WTC11 (cell line): ENCODE measurements at regions not wholly inside any gene's neighbourhood (a gene's known extent, or its start where the extent isn't known, plus 50 kb on each side); places are given as distances from the start of the nearest gene placed in this dataset.

Source experiments
- ATAC-seq: fragments of 200-7000 bp; cut with Tn5 transposase; 2 replicates; pipeline ENCODE4 v1.10.0; 2021; ENCODE audit warnings: mild to moderate bottlenecking, moderate library complexity
- CTCF ChIA-PET: fragments of 300-600 bp; sonication (Branson Sonifier 250); formaldehyde crosslinking; loops from one replicate; lab custom pipeline; 2021; ENCODE audit warnings: antibody characterized with exemption; lab: Charles Lee
- POLR2A ChIA-PET: fragments of 350-600 bp; sonication (Branson Sonifier 250); formaldehyde crosslinking; loops from one replicate; lab custom pipeline; 2021; ENCODE audit warnings: antibody characterized with exemption; lab: Charles Lee
- DNase-seq: peaks from one replicate; pipeline ENCODE4 v3.0.0; 2021; ENCODE audit warnings: low spot score
- H3K27ac Mint-ChIP-seq: 2 replicates; pipeline ENCODE4 v1.8.0; 2021; ENCODE audit warnings: mixed read lengths
- H3K27me3 Mint-ChIP-seq: 2 replicates; pipeline ENCODE4 v1.8.0; 2021; ENCODE audit warnings: low read depth, mild to moderate bottlenecking, moderate library complexity, mixed read lengths
- H3K36me3 Mint-ChIP-seq: 2 replicates; pipeline ENCODE4 v1.8.0; 2021; ENCODE audit warnings: mixed read lengths
- H3K4me1 Mint-ChIP-seq: 2 replicates; pipeline ENCODE4 v1.8.0; 2022; ENCODE audit warnings: mixed read lengths
- H3K4me3 Mint-ChIP-seq: 2 replicates; pipeline ENCODE4 v1.8.0; 2021; ENCODE audit warnings: mild to moderate bottlenecking, moderate library complexity, mixed read lengths
- H3K9me3 Mint-ChIP-seq: 2 replicates; pipeline ENCODE4 v1.8.0; 2021; ENCODE audit warnings: mixed read lengths
- CREM ChIP-seq: sonication (generic); formaldehyde crosslinking; IDR thresholded peaks from 2 replicates; pipeline ENCODE4 v1.8.1; 2022; ENCODE audit warnings: mild to moderate bottlenecking, missing genetic modification reagents, moderate library complexity
- ELF4 ChIP-seq: sonication (generic); formaldehyde crosslinking; IDR thresholded peaks from 2 replicates; pipeline ENCODE4 v1.8.1; 2022; ENCODE audit warnings: low read depth, mild to moderate bottlenecking, moderate library complexity, missing genetic modification reagents
- ESRRA ChIP-seq: sonication (generic); formaldehyde crosslinking; IDR thresholded peaks from 2 replicates; pipeline ENCODE4 v1.8.1; 2022; ENCODE audit warnings: mild to moderate bottlenecking, missing genetic modification reagents, borderline replicate concordance
- GRHL2 ChIP-seq: fragments of 250-450 bp; sonication (Bioruptor Pico); IDR thresholded peaks from 2 replicates; pipeline ENCODE4 v1.8.0; 2022; ENCODE audit warnings: mild to moderate bottlenecking, moderate library complexity; ENCODE audit not compliant: insufficient replicate concordance, severe bottlenecking
- JUN ChIP-seq: sonication (generic); formaldehyde crosslinking; IDR thresholded peaks from 2 replicates; pipeline ENCODE4 v1.8.0; 2023; ENCODE audit warnings: mild to moderate bottlenecking, missing genetic modification reagents
- NFATC4 ChIP-seq: fragments of 250-450 bp; sonication (Bioruptor Pico); IDR thresholded peaks from 2 replicates; pipeline ENCODE4 v1.9.0; 2021; ENCODE audit warnings: mild to moderate bottlenecking
- NFE2L1 ChIP-seq: sonication (generic); formaldehyde crosslinking; IDR thresholded peaks from 2 replicates; pipeline ENCODE4 v1.8.1; 2023; ENCODE audit warnings: missing genetic modification reagents
- NFYB ChIP-seq: sonication (generic); formaldehyde crosslinking; conservative IDR thresholded peaks from 2 replicates; pipeline ENCODE4 v1.8.0; 2022; ENCODE audit warnings: low read depth, missing genetic modification reagents
- NR3C1 ChIP-seq: sonication (generic); formaldehyde crosslinking; conservative IDR thresholded peaks from 2 replicates; pipeline ENCODE4 v1.8.1; 2023; ENCODE audit warnings: low read depth, mild to moderate bottlenecking, missing genetic modification reagents
- SMAD4 ChIP-seq: sonication (generic); formaldehyde crosslinking; IDR thresholded peaks from 2 replicates; pipeline ENCODE4 v1.8.0; 2022; ENCODE audit warnings: mild to moderate bottlenecking, missing genetic modification reagents
- ZNF416 ChIP-seq: fragments of 250-450 bp; sonication (Bioruptor Pico); IDR thresholded peaks from 2 replicates; pipeline ENCODE4 v1.9.0; 2021; ENCODE audit warnings: mild to moderate bottlenecking, inconsistent platforms
- ZSCAN18 ChIP-seq: fragments of 250-450 bp; sonication (Bioruptor Pico); IDR thresholded peaks from 2 replicates; pipeline ENCODE4 v2.1.2; 2022; ENCODE audit warnings: mild to moderate bottlenecking, moderate library complexity
- TF ChIP-seq, protein P1 (sequence below): sonication (generic); formaldehyde crosslinking; conservative IDR thresholded peaks from 2 replicates; pipeline ENCODE4 v1.8.1; 2022; ENCODE audit warnings: mild to moderate bottlenecking, missing genetic modification reagents
- TF ChIP-seq, protein P2 (sequence below): sonication (generic); formaldehyde crosslinking; conservative IDR thresholded peaks from 2 replicates; pipeline ENCODE4 v1.8.1; 2023; ENCODE audit warnings: mild to moderate bottlenecking, low read depth, missing genetic modification reagents, moderate library complexity
- TF ChIP-seq, protein P3 (sequence below): sonication (generic); formaldehyde crosslinking; IDR thresholded peaks from 2 replicates; pipeline ENCODE4 v1.8.1; 2023; ENCODE audit warnings: mild to moderate bottlenecking, moderate library complexity, missing genetic modification reagents
- TF ChIP-seq, protein P4 (sequence below): fragments of 200-600 bp; IDR thresholded peaks from 2 replicates; pipeline ENCODE4 v1.8.0; 2022; ENCODE audit warnings: antibody characterized with exemption
- TF ChIP-seq, protein P5 (sequence below): sonication (generic); formaldehyde crosslinking; IDR thresholded peaks from 2 replicates; pipeline ENCODE4 v1.8.0; 2022; ENCODE audit warnings: mild to moderate bottlenecking, missing genetic modification reagents
- TF ChIP-seq, protein P6 (sequence below): sonication (generic); formaldehyde crosslinking; IDR thresholded peaks from 2 replicates; pipeline ENCODE4 v1.8.0; 2023; ENCODE audit warnings: mild to moderate bottlenecking, missing genetic modification reagents
- TF ChIP-seq, protein P7 (sequence below): fragments of 250-450 bp; sonication (Bioruptor Pico); conservative IDR thresholded peaks from 2 replicates; pipeline ENCODE4 v1.9.0; 2021; ENCODE audit warnings: mild to moderate bottlenecking

DNA sequence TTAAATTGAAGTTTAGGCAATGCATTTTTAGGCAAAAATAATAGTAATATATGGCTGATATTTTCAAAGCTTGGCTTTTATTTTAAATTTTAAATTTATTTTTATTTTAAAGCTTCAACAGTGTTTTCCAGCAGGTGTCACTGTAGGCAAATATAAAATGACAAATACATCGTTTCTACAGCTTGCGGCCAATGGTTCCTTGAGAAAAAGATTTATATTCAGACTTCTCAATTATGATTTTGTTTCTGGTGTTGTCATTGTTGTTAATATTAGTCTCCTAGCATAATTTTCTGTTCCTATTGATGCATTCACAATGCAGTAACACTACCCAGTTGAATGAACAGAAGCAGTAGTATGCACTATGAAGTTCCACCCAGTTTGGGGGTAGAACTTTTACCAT is 220.7 kb upstream of the DNAJC19 start:
- no peak for TF ChIP-seq NFATC4 (CRISPR knock-in tag)
- Mint-ChIP-seq H3K27ac (no peak overlapping the region), H3K4me1 (no peaks in the 10 kb centered on the region), H3K4me3 (no peak overlapping the region), H3K36me3 (no peaks in the 10 kb centered on the region), H3K27me3 (no peaks in the 10 kb centered on the region), H3K9me3 (peaks cover 4% of the 10 kb centered on the region; the same call in 1 of the 2 replicates)
- DNase-seq (no peak), ATAC-seq (no peak)
- ChIA-PET CTCF (interaction anchor here (0.9 to 2.8 kb wide), 17 partner anchors 12 to 1473 kb away, joined by 3 to 35 read pairs (median 4); partner anchors contain the start of gene CCDC39), POLR2A (interaction anchor here (0.6 kb wide), 1 partner anchor 601 kb away, joined by 3 read pairs; no protein-coding TSS in a partner anchor)

- no peak overlapping the region for H3K4me3 Mint-ChIP-seq
- ChIA-PET POLR2A (no interaction called here), CTCF (no interaction called here)
- H3K27ac Mint-ChIP-seq, result no peak overlapping the region
- ATAC-seq, result no peak
- no peaks in the 10 kb centered on the region for H3K4me1 Mint-ChIP-seq
- H3K9me3 Mint-ChIP-seq, result no peaks in the 10 kb centered on the region; the same call in 1 of the 2 replicates
- no peak for DNase-seq
- H3K27me3 Mint-ChIP-seq, result no peaks in the 10 kb centered on the region
- no peaks in the 10 kb centered on the region for H3K36me3 Mint-ChIP-seq
- TF ChIP-seq, protein P1, sequence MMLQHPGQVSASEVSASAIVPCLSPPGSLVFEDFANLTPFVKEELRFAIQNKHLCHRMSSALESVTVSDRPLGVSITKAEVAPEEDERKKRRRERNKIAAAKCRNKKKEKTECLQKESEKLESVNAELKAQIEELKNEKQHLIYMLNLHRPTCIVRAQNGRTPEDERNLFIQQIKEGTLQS, result no peak
- no peak for TF ChIP-seq GRHL2 (CRISPR knock-in tag)
- TF ChIP-seq, protein P2, sequence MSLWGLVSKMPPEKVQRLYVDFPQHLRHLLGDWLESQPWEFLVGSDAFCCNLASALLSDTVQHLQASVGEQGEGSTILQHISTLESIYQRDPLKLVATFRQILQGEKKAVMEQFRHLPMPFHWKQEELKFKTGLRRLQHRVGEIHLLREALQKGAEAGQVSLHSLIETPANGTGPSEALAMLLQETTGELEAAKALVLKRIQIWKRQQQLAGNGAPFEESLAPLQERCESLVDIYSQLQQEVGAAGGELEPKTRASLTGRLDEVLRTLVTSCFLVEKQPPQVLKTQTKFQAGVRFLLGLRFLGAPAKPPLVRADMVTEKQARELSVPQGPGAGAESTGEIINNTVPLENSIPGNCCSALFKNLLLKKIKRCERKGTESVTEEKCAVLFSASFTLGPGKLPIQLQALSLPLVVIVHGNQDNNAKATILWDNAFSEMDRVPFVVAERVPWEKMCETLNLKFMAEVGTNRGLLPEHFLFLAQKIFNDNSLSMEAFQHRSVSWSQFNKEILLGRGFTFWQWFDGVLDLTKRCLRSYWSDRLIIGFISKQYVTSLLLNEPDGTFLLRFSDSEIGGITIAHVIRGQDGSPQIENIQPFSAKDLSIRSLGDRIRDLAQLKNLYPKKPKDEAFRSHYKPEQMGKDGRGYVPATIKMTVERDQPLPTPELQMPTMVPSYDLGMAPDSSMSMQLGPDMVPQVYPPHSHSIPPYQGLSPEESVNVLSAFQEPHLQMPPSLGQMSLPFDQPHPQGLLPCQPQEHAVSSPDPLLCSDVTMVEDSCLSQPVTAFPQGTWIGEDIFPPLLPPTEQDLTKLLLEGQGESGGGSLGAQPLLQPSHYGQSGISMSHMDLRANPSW (CRISPR knock-in tag), result no peak
- TF ChIP-seq, protein P3, sequence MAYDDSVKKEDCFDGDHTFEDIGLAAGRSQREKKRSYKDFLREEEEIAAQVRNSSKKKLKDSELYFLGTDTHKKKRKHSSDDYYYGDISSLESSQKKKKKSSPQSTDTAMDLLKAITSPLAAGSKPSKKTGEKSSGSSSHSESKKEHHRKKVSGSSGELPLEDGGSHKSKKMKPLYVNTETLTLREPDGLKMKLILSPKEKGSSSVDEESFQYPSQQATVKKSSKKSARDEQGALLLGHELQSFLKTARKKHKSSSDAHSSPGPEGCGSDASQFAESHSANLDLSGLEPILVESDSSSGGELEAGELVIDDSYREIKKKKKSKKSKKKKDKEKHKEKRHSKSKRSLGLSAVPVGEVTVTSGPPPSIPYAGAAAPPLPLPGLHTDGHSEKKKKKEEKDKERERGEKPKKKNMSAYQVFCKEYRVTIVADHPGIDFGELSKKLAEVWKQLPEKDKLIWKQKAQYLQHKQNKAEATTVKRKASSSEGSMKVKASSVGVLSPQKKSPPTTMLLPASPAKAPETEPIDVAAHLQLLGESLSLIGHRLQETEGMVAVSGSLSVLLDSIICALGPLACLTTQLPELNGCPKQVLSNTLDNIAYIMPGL, result no peak
- TF ChIP-seq SMAD4, result no peak
- TF ChIP-seq JUN (CRISPR knock-in tag), result no peak
- TF ChIP-seq NR3C1, result no peak
- TF ChIP-seq, protein P4, sequence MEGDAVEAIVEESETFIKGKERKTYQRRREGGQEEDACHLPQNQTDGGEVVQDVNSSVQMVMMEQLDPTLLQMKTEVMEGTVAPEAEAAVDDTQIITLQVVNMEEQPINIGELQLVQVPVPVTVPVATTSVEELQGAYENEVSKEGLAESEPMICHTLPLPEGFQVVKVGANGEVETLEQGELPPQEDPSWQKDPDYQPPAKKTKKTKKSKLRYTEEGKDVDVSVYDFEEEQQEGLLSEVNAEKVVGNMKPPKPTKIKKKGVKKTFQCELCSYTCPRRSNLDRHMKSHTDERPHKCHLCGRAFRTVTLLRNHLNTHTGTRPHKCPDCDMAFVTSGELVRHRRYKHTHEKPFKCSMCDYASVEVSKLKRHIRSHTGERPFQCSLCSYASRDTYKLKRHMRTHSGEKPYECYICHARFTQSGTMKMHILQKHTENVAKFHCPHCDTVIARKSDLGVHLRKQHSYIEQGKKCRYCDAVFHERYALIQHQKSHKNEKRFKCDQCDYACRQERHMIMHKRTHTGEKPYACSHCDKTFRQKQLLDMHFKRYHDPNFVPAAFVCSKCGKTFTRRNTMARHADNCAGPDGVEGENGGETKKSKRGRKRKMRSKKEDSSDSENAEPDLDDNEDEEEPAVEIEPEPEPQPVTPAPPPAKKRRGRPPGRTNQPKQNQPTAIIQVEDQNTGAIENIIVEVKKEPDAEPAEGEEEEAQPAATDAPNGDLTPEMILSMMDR, result no peak
- TF ChIP-seq, protein P5, sequence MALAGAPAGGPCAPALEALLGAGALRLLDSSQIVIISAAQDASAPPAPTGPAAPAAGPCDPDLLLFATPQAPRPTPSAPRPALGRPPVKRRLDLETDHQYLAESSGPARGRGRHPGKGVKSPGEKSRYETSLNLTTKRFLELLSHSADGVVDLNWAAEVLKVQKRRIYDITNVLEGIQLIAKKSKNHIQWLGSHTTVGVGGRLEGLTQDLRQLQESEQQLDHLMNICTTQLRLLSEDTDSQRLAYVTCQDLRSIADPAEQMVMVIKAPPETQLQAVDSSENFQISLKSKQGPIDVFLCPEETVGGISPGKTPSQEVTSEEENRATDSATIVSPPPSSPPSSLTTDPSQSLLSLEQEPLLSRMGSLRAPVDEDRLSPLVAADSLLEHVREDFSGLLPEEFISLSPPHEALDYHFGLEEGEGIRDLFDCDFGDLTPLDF (CRISPR knock-in tag), result no peak
- no peak for TF ChIP-seq NFE2L1 (CRISPR knock-in tag)
- no peak for TF ChIP-seq CREM (CRISPR knock-in tag)
- TF ChIP-seq, protein P6, sequence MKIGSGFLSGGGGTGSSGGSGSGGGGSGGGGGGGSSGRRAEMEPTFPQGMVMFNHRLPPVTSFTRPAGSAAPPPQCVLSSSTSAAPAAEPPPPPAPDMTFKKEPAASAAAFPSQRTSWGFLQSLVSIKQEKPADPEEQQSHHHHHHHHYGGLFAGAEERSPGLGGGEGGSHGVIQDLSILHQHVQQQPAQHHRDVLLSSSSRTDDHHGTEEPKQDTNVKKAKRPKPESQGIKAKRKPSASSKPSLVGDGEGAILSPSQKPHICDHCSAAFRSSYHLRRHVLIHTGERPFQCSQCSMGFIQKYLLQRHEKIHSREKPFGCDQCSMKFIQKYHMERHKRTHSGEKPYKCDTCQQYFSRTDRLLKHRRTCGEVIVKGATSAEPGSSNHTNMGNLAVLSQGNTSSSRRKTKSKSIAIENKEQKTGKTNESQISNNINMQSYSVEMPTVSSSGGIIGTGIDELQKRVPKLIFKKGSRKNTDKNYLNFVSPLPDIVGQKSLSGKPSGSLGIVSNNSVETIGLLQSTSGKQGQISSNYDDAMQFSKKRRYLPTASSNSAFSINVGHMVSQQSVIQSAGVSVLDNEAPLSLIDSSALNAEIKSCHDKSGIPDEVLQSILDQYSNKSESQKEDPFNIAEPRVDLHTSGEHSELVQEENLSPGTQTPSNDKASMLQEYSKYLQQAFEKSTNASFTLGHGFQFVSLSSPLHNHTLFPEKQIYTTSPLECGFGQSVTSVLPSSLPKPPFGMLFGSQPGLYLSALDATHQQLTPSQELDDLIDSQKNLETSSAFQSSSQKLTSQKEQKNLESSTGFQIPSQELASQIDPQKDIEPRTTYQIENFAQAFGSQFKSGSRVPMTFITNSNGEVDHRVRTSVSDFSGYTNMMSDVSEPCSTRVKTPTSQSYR (CRISPR knock-in tag), result no peak
- no peak for TF ChIP-seq NFYB (CRISPR knock-in tag)
- no peak for TF ChIP-seq ELF4 (CRISPR knock-in tag)
- TF ChIP-seq, protein P7, sequence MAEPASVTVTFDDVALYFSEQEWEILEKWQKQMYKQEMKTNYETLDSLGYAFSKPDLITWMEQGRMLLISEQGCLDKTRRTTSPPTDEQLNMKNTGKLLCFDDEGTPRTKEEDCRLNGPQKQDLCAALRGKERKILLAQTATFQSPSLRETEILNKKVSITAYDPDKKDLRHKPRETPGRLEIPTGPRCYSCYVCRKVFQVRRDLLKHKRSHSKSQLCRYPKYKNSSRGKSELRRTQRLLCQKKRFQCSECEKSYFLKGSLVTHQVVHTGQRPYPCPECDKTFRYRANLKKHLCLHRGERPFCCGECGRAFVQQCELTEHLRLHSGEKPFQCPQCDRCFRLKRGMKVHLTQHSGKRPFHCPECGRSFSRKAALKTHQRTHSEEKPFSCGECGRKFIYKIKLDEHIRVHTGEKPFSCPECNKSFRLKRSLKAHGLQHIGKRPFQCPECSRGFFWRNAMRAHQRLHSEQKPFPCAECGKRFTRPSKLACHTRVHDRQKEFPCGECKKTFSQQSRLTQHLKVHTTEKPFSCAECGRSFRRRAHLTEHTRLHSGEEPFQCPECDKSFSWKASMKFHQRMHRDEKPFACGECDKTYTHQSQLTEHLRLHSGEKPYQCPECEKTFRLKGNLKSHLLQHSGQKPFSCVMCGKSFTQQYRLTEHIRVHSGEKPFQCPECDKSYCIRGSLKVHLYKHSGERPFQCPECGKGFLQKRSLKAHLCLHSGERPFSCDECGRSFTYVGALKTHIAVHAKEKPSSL (CRISPR knock-in tag), result no peak
- no peak for TF ChIP-seq ESRRA (CRISPR knock-in tag)
- no peak for TF ChIP-seq ZNF416 (CRISPR knock-in tag)
- TF ChIP-seq ZSCAN18 (CRISPR knock-in tag), result no peak
Observed at GRCh38 chr3:181189556-181189955, 200.0 kb upstream of the DNAJC19 start.
